Motor neuron (in vitro differentiated cells): ENCODE measurements at regions not wholly inside any gene's neighbourhood (a gene's known extent, or its start where the extent isn't known, plus 50 kb on each side); places are given as distances from the start of the nearest gene placed in this dataset.

Source experiments
- ATAC-seq, 8 experiments: fragments of 200-7000 bp; cut with Tn5 transposase; replicated peaks in 6 of 8; 2 replicates each; pipeline ENCODE4 v1.8.0; 2021; ENCODE audit warnings: mild to moderate bottlenecking in 8 of 8, moderate library complexity in 8 of 8
- H3K27ac ChIP-seq, 2 donors: fragments of 250-450 bp; sonication (Bioruptor Pico); 2 replicates each; pipeline ENCODE4 v1.9.0; 2021; ENCODE audit warnings: antibody characterized with exemption in 2 of 2, mild to moderate bottlenecking in 2 of 2, moderate library complexity in 1 of 2
- H3K4me1 ChIP-seq, 2 donors: fragments of 250-450 bp; sonication (Bioruptor Pico); replicated peaks in 1 of 2; 2 replicates each; pipeline ENCODE4 v1.6.1; 2021; ENCODE audit warnings: antibody characterized with exemption in 2 of 2, mild to moderate bottlenecking in 2 of 2, moderate library complexity in 1 of 2
- H3K4me3 ChIP-seq, 5 donors: fragments of 250-450 bp; sonication (Bioruptor Pico); 2 replicates each; pipeline ENCODE4 v1.9.0; 2021; ENCODE audit warnings: antibody characterized with exemption in 5 of 5, mild to moderate bottlenecking in 5 of 5, moderate library complexity in 4 of 5
- WGBS, 10 experiments: fragments of 450-650 bp; shearing (Covaris generic); methylation state at CpG; one replicate each; pipeline ENCODE4 v1.0.0; 2022; 5-methylcytosine and 5-hydroxymethylcytosine counted together
- in situ Hi-C, 9 experiments: fragments of 400-800 bp; cut with MboI; loops; one replicate each; pipeline ENCODE4 v1.15.0; 2021; ENCODE audit warnings: low sequenced_read_pairs in 9 of 9, low pct_unique_long_range_greater_than_20kb in 2 of 9; ENCODE audit not compliant: unreplicated experiment in 9 of 9

- H3K4me3 ChIP-seq: no peak overlapping the region
- in situ Hi-C loops: no loop called here
- no peak overlapping the region for H3K27ac ChIP-seq
- H3K4me1 ChIP-seq: peaks cover 12 to 13% of the 10 kb centered on the region in 2 donors
- ATAC-seq: no peak
These were observed 66.6 kb upstream of the HS3ST1 start for GRCh38 chr4:11495291-11495690.

DNA sequence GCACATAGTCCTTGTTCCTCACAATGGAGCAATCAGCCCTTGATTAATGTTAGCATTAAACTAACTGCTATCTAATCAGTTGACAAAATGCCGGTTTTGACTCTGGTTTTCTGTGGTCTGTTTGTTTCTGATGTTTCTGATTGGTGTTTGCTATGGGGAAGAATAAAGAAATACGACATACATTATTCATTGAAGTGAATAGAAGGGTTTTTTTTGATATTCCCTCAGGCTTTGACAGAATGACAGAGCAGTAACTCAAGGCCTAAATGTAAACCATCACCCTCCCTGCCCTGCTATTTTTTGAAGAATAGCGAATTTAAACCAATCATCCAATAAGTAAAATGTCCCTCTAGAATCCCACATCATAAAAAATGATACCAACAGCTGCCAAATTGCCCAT lies 65.5 kb upstream of the HS3ST1 start:
- in situ Hi-C loops: no loop called here
- peaks cover 12 to 19% of the 10 kb centered on the region in 2 donors for H3K4me1 ChIP-seq
- H3K4me3 ChIP-seq: no peak overlapping the region
- peak in 2 of 8 experiments; percentile 41 to 54 for ATAC-seq
- 4 to 76% (median 44%) methylated on average over 1 to 3 of the region's 3 CpGs; no CpG with 5 or more reads in 1 of the 10 experiments for WGBS, 10 experiments
- no peak overlapping the region for H3K27ac ChIP-seq

DNA sequence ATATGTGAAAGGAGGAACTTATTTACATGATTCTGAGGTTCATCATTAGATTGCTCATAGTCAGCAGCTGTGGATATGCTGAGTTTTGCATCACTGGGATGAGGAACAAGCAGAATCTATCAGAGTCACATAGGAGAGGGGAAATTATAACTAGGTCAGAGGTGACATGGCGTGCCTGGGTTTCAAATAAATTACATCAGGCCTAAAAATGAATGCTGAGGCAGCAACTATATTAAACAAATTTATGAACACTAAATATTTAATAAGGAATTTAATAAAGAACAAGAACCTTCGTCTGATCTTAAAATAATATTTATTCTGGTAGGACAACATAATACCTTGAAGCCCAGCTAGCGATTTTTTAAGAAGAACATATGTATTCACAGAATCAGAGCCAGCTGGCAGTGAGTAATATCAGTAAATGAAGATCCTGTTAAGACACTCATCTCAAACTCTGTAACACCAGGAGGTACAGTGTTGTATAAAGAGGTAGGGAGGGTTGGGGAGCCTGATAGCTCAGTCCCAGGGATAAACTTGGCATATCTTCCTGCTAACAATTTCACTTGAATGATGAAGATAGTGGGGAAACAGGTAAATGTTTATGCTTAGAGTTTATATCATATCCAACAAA lies 60.9 kb upstream of the HS3ST1 start:
- no peak overlapping the region for H3K27ac ChIP-seq
- peak in 3 of 8 experiments; percentile 53 to 59 (median 57) for ATAC-seq
- H3K4me1 ChIP-seq: peaks cover 6 to 19% of the 10 kb centered on the region in 2 donors
- H3K4me3 ChIP-seq: no peak overlapping the region
- WGBS, 10 experiments: 7 to 97% (median 80%) methylated on average over 1 to 3 of the region's 3 CpGs
- in situ Hi-C loops: no loop called here

GRCh38 chr4:11488657-11489452 lies 60.2 kb upstream of the HS3ST1 start:
- in situ Hi-C loops: no loop called here
- WGBS, 10 experiments: 6 to 100% (median 72%) methylated on average over 2 to 6 of the region's 6 CpGs; no CpG with 5 or more reads in 1 of the 10 experiments
- peaks cover 0 to 12% of the 10 kb centered on the region in 2 donors for H3K4me1 ChIP-seq
- no peak overlapping the region for H3K27ac ChIP-seq
- no peak overlapping the region for H3K4me3 ChIP-seq
- ATAC-seq: peak in 2 of 8 experiments; percentile 17 to 53

DNA sequence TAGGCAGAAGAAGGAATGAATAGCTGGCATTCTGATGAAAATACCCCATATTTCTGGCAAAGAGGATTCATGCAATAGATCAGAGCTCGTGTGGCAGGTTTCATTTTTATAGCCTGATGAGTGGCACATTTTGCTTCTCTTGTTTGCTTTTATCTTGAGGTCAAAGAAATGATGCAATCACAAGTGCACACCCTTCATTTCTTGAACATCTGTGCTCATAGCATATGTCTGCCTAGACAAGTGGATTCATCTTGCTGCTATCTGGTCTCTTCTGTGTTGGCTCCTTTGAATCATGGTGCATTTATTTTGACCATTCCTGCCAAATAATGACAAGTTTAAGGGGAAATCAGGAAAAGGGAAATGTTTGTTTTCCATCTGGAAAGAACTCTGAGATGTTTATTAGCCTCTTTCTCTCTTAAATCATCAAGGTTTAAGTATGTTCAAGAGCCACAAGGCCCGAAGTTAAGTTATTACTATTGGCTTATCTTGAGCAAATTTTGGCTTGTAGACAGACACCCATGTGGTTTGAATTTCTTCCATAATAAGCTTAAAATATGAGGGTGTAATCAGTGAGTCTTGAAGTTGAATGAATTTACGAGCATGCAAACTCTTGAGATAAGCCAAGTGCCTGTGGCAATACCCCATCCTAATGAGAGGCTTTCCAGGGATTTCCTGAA lies 59.3 kb upstream of the HS3ST1 start:
- ATAC-seq: peak in 6 of 8 experiments; percentile 21 to 88 (median 32)
- in situ Hi-C loops: no loop called here
- no peak overlapping the region for H3K4me3 ChIP-seq
- WGBS, 10 experiments: 0 to 95% (median 75%) methylated on average over 2 to 3 of the region's 3 CpGs; no CpG with 5 or more reads in 1 of the 10 experiments
- H3K27ac ChIP-seq: no peak overlapping the region
- H3K4me1 ChIP-seq: peaks cover 0 to 12% of the 10 kb centered on the region in 2 donors

GRCh38 chr4:11487139-11487538 lies 58.4 kb upstream of the HS3ST1 start:
- Histone ChIP-seq H3K27ac (no peak overlapping the region), H3K4me3 (no peak overlapping the region), H3K4me1 (peaks cover 0 to 12% of the 10 kb centered on the region in 2 donors)
- no peak for ATAC-seq
- in situ Hi-C loops: no loop called here

GRCh38 chr4:11485926-11486325 lies 57.2 kb upstream of the HS3ST1 start:
- peak in 2 of 8 experiments; percentile 21 to 32 for ATAC-seq

DNA sequence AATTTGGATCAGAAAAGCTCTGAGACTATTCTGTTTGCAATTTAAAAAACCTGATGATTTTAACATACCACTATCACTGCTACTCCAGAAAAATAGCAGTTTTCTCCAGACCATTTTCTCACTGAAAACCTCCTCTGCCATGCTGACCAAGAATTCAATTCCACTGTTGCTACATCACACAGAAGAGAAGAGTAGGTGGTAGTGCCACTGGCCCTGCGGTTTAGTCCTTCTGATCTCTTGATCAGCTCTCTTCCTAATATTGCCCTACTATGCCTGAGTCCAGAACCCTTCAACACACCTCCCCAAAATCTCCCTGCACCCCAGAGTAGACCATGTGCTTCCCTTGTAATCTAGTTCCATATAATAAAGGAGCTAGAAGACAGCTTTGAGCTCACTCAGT lies 55.8 kb upstream of the HS3ST1 start:
- in situ Hi-C loops: no loop called here
- 14 to 100% (median 100%) methylated on average over 1 of the region's 1 CpG; no CpG with 5 or more reads in 5 of the 10 experiments for WGBS, 10 experiments
- peaks cover 0 to 9% of the 10 kb centered on the region in 2 donors for H3K4me1 ChIP-seq
- no peak overlapping the region for H3K4me3 ChIP-seq
- no peak for ATAC-seq
- no peak overlapping the region for H3K27ac ChIP-seq

More at GRCh38 chr4:11485926-11486325, 57.2 kb upstream of the HS3ST1 start:
- Histone ChIP-seq H3K4me3 (no peak overlapping the region), H3K4me1 (peaks cover 0 to 12% of the 10 kb centered on the region in 2 donors), H3K27ac (no peak overlapping the region)
- WGBS, 10 experiments: 0 to 100% (median 63%) methylated on average over 1 to 2 of the region's 2 CpGs; no CpG with 5 or more reads in 3 of the 10 experiments
- in situ Hi-C loops: no loop called here

GRCh38 chr4:11483046-11483445 lies 54.4 kb upstream of the HS3ST1 start:
- ATAC-seq: no peak
- WGBS, 10 experiments: 0 to 93% (median 55%) methylated on average over 1 to 3 of the region's 3 CpGs; no CpG with 5 or more reads in 1 of the 10 experiments
- in situ Hi-C loops: no loop called here
- H3K4me3 ChIP-seq: no peak overlapping the region
- H3K4me1 ChIP-seq: peaks cover 0 to 5% of the 10 kb centered on the region in 2 donors
- no peak overlapping the region for H3K27ac ChIP-seq

GRCh38 chr4:11480683-11481082 lies 52.0 kb upstream of the HS3ST1 start:
- in situ Hi-C loops: no loop called here
- Histone ChIP-seq H3K4me3 (no peak overlapping the region), H3K27ac (no peak overlapping the region), H3K4me1 (no peaks in the 10 kb centered on the region)
- 0 to 100% (median 31%) methylated on average over 1 to 2 of the region's 2 CpGs; no CpG with 5 or more reads in 2 of the 10 experiments for WGBS, 10 experiments
- no peak for ATAC-seq
